ENCODE measurements at regions not wholly inside any gene's neighbourhood (a gene's known extent, or its start where the extent isn't known, plus 50 kb on each side); places are given as distances from the start of the nearest gene placed in this dataset.

DNA sequence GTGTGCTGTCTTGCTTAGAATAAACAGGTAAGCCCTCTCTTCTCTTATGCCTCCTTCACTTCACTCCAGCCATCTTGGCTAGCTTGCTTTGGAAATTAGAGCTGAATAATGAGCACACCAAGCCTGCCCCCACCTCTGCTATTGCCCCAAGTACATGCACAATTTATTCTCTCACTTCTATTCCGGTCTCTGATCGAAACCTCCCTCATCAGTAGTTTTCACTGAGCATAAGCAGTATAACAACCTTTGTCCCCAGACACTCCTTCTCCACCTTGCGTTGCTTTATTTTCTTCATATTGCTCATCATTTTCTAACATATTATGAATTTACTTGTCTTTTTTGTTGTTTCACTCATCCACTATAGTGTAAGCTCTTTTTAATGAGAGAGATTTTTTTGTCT, 253.4 kb downstream of the GXYLT1 start:
- no peaks in the 10 kb centered on the region for H3K36me3 ChIP-seq
- intact Hi-C loops (cut with DNase I; ENCODE audit: low total_unique reads) (no loop called here), in situ Hi-C loops (cut with MboI; ENCODE audit: low sequenced_read_pairs in 4 of 4) (no loop called here)
- no peaks in the 10 kb centered on the region for H3K9me3 ChIP-seq
- no peak overlapping the region for H3K4me3 ChIP-seq
- ATAC-seq = no peak
- H3K4me1 ChIP-seq = no peaks in the 10 kb centered on the region
- TF ChIP-seq, protein P1, sequence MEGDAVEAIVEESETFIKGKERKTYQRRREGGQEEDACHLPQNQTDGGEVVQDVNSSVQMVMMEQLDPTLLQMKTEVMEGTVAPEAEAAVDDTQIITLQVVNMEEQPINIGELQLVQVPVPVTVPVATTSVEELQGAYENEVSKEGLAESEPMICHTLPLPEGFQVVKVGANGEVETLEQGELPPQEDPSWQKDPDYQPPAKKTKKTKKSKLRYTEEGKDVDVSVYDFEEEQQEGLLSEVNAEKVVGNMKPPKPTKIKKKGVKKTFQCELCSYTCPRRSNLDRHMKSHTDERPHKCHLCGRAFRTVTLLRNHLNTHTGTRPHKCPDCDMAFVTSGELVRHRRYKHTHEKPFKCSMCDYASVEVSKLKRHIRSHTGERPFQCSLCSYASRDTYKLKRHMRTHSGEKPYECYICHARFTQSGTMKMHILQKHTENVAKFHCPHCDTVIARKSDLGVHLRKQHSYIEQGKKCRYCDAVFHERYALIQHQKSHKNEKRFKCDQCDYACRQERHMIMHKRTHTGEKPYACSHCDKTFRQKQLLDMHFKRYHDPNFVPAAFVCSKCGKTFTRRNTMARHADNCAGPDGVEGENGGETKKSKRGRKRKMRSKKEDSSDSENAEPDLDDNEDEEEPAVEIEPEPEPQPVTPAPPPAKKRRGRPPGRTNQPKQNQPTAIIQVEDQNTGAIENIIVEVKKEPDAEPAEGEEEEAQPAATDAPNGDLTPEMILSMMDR (IDR thresholded peaks at IDR 0.05 in 4 of 5, conservative IDR thresholded peaks at IDR 0.05 in 1 of 5) = no peak
- TF ChIP-seq POLR2A (IDR thresholded peaks at IDR 0.05) = no peak
- H3K27me3 ChIP-seq = no peaks in the 10 kb centered on the region
- H3K27ac ChIP-seq = no peak overlapping the region
- DNase-seq = no peak

DNA sequence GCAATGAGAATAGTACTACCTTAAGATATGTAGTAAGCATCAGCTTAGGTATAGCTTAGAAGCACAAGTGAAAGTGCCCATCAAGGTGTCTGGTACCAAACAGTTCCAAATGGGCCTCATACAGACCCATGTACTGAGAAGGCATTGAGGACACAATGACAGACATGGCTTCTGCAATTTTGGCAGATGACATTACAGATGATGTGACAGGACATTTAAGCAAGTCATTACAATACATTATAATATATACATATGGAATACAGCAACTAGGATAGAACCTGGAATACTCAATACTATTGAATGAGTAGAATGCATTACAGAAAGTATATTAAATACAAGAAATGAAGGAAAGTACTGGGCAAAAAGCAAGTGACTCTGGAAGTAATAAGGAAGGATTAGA, 256.4 kb downstream of the GXYLT1 start:
- no peaks in the 10 kb centered on the region for H3K27me3 ChIP-seq
- H3K27ac ChIP-seq = no peak overlapping the region
- intact Hi-C loops (cut with DNase I; ENCODE audit: low total_unique reads) = no loop called here
- no peak for DNase-seq
- TF ChIP-seq POLR2A (IDR thresholded peaks at IDR 0.05) = no peak
- H3K4me1 ChIP-seq = no peaks in the 10 kb centered on the region
- no peak for ATAC-seq
- H3K36me3 ChIP-seq = no peaks in the 10 kb centered on the region
- in situ Hi-C loops (cut with MboI; ENCODE audit: low sequenced_read_pairs in 4 of 4) = no loop called here
- H3K9me3 ChIP-seq = no peaks in the 10 kb centered on the region
- H3K4me3 ChIP-seq = no peak overlapping the region

DNA sequence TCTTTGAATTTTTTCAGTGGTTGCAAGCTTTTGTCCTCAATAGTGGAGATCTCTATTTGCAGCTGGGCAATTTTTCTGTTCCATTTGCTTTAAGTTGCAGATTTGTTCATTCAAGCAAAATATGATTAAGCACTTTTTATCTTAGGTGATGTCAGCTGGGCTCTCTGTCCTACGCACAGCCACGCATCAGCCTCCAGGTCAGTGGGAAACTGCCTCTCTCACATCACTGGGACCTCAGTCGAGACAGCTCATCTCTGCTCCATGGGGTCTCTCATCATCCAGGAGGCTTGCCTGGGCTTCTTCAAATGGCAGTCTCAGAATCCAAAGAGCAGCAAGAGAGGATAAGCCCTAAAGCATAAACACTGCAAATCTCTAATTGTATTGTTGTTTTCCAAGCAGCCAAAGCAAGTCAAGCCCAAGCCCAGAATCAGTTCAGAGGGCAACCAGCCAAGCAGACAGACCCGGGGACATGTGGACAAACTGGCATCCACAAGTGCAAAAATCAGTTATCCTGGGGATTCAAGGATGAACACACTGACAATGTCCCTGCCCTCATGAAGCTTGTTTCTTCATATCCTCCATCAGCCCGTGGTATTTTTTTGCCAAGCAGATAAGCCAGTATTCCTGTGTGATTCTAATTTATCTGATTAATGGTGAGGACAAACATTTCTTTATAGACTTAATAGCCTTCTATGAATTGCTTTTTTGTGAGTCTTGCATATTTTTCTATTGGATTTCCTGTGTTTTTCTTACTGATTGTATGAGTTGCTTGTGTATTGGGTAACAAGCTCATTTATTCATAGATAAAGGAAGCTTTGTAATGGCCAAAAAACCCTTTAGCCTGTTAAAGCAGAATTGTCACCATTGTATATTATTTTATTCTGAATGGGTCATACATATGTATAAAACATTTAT, 262.5 kb downstream of the GXYLT1 start:
- DNase-seq = no peak
- Histone ChIP-seq H3K4me3 (no peak overlapping the region), H3K36me3 (no peaks in the 10 kb centered on the region), H3K4me1 (no peaks in the 10 kb centered on the region), H3K27ac (no peak overlapping the region), H3K9me3 (no peaks in the 10 kb centered on the region), H3K27me3 (no peaks in the 10 kb centered on the region)
- TF ChIP-seq, protein P1 (IDR thresholded peaks at IDR 0.05 in 4 of 5, conservative IDR thresholded peaks at IDR 0.05 in 1 of 5) = no peak
- TF ChIP-seq POLR2A (IDR thresholded peaks at IDR 0.05) = no peak
- no peak for ATAC-seq
- in situ Hi-C loops (cut with MboI; ENCODE audit: low sequenced_read_pairs in 4 of 4) = no loop called here
- intact Hi-C loops (cut with DNase I; ENCODE audit: low total_unique reads) = no loop called here

DNA sequence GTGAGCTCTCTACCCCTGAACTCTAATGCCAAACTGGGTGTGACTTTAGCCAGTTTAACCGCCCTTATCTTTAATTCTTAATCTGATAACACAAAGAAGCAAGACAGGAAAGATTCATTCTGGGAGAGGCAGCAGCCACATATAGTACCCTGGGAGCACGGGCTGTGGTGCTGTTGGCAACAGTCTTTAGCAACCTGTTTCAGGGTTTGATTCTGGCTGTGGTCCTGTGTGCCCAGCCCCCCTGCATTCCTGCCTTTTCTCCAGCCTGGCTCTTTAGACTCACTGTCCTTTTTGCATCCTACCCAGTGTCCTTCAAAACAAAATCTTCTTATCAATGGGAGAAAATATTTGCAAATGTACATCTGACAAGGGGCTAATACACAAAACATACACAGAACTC, 275.2 kb downstream of the GXYLT1 start:
- no peak for DNase-seq
- Histone ChIP-seq H3K27ac (no peak overlapping the region), H3K27me3 (no peaks in the 10 kb centered on the region), H3K36me3 (no peaks in the 10 kb centered on the region), H3K9me3 (no peaks in the 10 kb centered on the region), H3K4me1 (no peaks in the 10 kb centered on the region), H3K4me3 (no peak overlapping the region)
- no peak for TF ChIP-seq POLR2A (IDR thresholded peaks at IDR 0.05)
- TF ChIP-seq, protein P1 (IDR thresholded peaks at IDR 0.05 in 4 of 5, conservative IDR thresholded peaks at IDR 0.05 in 1 of 5) = no peak
- in situ Hi-C loops (cut with MboI; ENCODE audit: low sequenced_read_pairs in 4 of 4) (no loop called here), intact Hi-C loops (cut with DNase I; ENCODE audit: low total_unique reads) (no loop called here)
- no peak for ATAC-seq

DNA sequence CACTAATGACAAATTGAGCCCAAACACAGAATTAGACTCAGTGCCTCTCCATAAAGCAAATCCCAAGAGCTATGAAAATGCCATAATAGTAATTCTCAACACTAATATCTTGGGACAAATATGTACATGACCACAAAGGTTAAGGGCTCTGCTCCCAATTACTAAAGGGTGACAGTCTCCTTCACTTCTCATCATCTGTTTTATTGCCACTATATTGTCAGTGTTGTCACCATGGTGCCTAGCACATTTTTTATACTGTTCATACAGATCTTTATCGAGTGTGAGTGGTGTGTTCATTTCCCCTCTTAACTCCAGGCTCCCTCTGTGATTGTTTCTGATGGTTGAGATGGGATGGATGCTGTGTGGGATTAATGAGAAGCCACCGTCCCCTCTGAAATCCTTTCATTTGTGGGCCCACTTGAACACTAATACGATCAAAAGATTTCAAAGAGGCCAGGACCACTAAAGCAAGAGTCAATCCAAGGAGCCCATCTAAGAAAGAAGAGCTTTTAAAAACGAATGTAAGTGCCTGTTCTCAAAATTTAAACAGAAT, 277.7 kb downstream of the GXYLT1 start:
- TF ChIP-seq POLR2A (IDR thresholded peaks at IDR 0.05) = no peak
- TF ChIP-seq, protein P1 (IDR thresholded peaks at IDR 0.05 in 4 of 5, conservative IDR thresholded peaks at IDR 0.05 in 1 of 5) = no peak
- no peak overlapping the region for H3K27ac ChIP-seq
- H3K4me3 ChIP-seq = no peak overlapping the region
- no peaks in the 10 kb centered on the region for H3K27me3 ChIP-seq
- no peaks in the 10 kb centered on the region for H3K36me3 ChIP-seq
- ATAC-seq (no peak), DNase-seq (no peak)
- H3K9me3 ChIP-seq = no peaks in the 10 kb centered on the region
- no peaks in the 10 kb centered on the region for H3K4me1 ChIP-seq
- in situ Hi-C loops (cut with MboI; ENCODE audit: low sequenced_read_pairs in 4 of 4) (no loop called here), intact Hi-C loops (cut with DNase I; ENCODE audit: low total_unique reads) (no loop called here)

All from gastrocnemius medialis (tissue), 4 donors.